HG02884 (cell line): ENCODE measurements at regions not wholly inside any gene's neighbourhood (a gene's known extent, or its start where the extent isn't known, plus 50 kb on each side); places are given as distances from the start of the nearest gene placed in this dataset.
"Not testable (repeated sequence)": the region's sequence is repeated elsewhere in the genome, so short reads cannot be mapped to it uniquely, and the experiment has no call there.

Experiments used
- ATAC-seq: cut with Tn5 transposase; IDR thresholded peaks from one replicate; pipeline ENCODE4 v1.9.1; 2021; ENCODE audit warnings: mild to moderate bottlenecking, moderate library complexity; ENCODE audit not compliant: unreplicated experiment

- ATAC-seq, result no peak
These were observed 549.8 kb downstream of the MATN1 start for GRCh38 chr1:30173560-30173959.

- ATAC-seq, result no peak
These were observed 550.6 kb downstream of the MATN1 start for GRCh38 chr1:30172757-30173156.

GRCh38 chr1:30172299-30172694 lies 551.1 kb downstream of the MATN1 start:
- no peak for ATAC-seq

GRCh38 chr1:30171537-30172298 lies 551.7 kb downstream of the MATN1 start:
- no peak for ATAC-seq

- no peak for ATAC-seq
These were observed 554.1 kb downstream of the MATN1 start for GRCh38 chr1:30169269-30169668.

GRCh38 chr1:30166174-30166573 lies 557.2 kb downstream of the MATN1 start:
- no peak for ATAC-seq

GRCh38 chr1:30165116-30165515 lies 558.3 kb downstream of the MATN1 start:
- no peak for ATAC-seq

GRCh38 chr1:30164693-30165092 lies 558.7 kb downstream of the MATN1 start:
- no peak for ATAC-seq

- no peak for ATAC-seq
These were observed 560.8 kb downstream of the MATN1 start for GRCh38 chr1:30162565-30162964.

GRCh38 chr1:30161953-30162352 lies 561.4 kb downstream of the MATN1 start:
- ATAC-seq, result no peak

GRCh38 chr1:30160999-30161689 lies 562.2 kb downstream of the MATN1 start:
- no peak for ATAC-seq

- no peak for ATAC-seq
These were observed 564.4 kb downstream of the MATN1 start for GRCh38 chr1:30159015-30159414.

- ATAC-seq, result not testable (repeated sequence)
These were observed 567.7 kb downstream of the MATN1 start for GRCh38 chr1:30155698-30156097.

- not testable (repeated sequence) for ATAC-seq
These were observed 568.1 kb downstream of the MATN1 start for GRCh38 chr1:30155253-30155652.

GRCh38 chr1:30153743-30154449 lies 569.5 kb downstream of the MATN1 start:
- ATAC-seq, result no peak

GRCh38 chr1:30151826-30152225 lies 571.6 kb downstream of the MATN1 start:
- no peak for ATAC-seq

- ATAC-seq, result no peak
These were observed 572.3 kb downstream of the MATN1 start for GRCh38 chr1:30151119-30151518.

- ATAC-seq, result no peak
These were observed 574.2 kb downstream of the MATN1 start for GRCh38 chr1:30149226-30149625.

- ATAC-seq, result no peak
These were observed 574.7 kb downstream of the MATN1 start for GRCh38 chr1:30148676-30149075.

GRCh38 chr1:30147188-30147587 lies 576.2 kb downstream of the MATN1 start:
- ATAC-seq, result no peak

GRCh38 chr1:30146448-30146847 lies 576.9 kb downstream of the MATN1 start:
- no peak for ATAC-seq
